HEK293T (cell line): ENCODE measurements at regions not wholly inside any gene's neighbourhood (a gene's known extent, or its start where the extent isn't known, plus 50 kb on each side); places are given as distances from the start of the nearest gene placed in this dataset.

Experiments used
- CTCF ChIA-PET: fragments of 350-600 bp; formaldehyde crosslinking; extraction: SDS; loops from one replicate; lab custom pipeline; 2021; ENCODE audit warnings: antibody characterized with exemption, inconsistent platforms; lab: Yijun Ruan, JAX
- POLR2A ChIA-PET: fragments of 350-600 bp; formaldehyde crosslinking; extraction: SDS; loops from one replicate; lab custom pipeline; 2020; ENCODE audit warnings: antibody characterized with exemption, inconsistent platforms; lab: Yijun Ruan, JAX
- DNase-seq: peaks from one replicate; pipeline ENCODE4 v3.0.0; 2012; ENCODE audit warnings: mixed read lengths; ENCODE audit errors: extremely low spot score
- ARNT ChIP-seq: fragments of 450-650 bp; IDR thresholded peaks from 2 replicates; pipeline ENCODE4 v1.6.1; 2017; ENCODE audit warnings: mild to moderate bottlenecking
- BHLHE40 ChIP-seq: fragments of 450-650 bp; IDR thresholded peaks from 2 replicates; pipeline ENCODE4 v1.6.1; 2016; ENCODE audit warnings: mild to moderate bottlenecking, moderate library complexity, borderline replicate concordance
- CTBP1 ChIP-seq: fragments of 450-650 bp; IDR thresholded peaks from 2 replicates; pipeline ENCODE4 v1.6.1; 2016; ENCODE audit warnings: borderline replicate concordance
- ELF4 ChIP-seq: fragments of 450-650 bp; IDR thresholded peaks from 2 replicates; pipeline ENCODE4 v1.6.1; 2017; ENCODE audit warnings: antibody characterized with exemption
- FOXA1 ChIP-seq: fragments of 450-650 bp; IDR thresholded peaks from 2 replicates; pipeline ENCODE4 v1.6.1; 2016; ENCODE audit warnings: mild to moderate bottlenecking
- FOXK2 ChIP-seq: fragments of 450-650 bp; IDR thresholded peaks from 2 replicates; pipeline ENCODE4 v1.6.1; 2016; ENCODE audit warnings: mild to moderate bottlenecking
- FOXM1 ChIP-seq: fragments of 450-650 bp; IDR thresholded peaks from 2 replicates; pipeline ENCODE4 v1.6.1; 2017; ENCODE audit warnings: mild to moderate bottlenecking, borderline replicate concordance
- HDGF ChIP-seq: fragments of 450-650 bp; IDR thresholded peaks from 2 replicates; pipeline ENCODE4 v1.6.1; 2017; ENCODE audit warnings: antibody characterized with exemption, borderline replicate concordance
- L3MBTL2 ChIP-seq: fragments of 450-650 bp; conservative IDR thresholded peaks from 2 replicates; pipeline ENCODE4 v1.6.1; 2016; ENCODE audit warnings: mild to moderate bottlenecking
- LEF1 ChIP-seq: fragments of 450-650 bp; IDR thresholded peaks from 2 replicates; pipeline ENCODE4 v1.6.1; 2017; ENCODE audit warnings: mild to moderate bottlenecking, borderline replicate concordance
- NFRKB ChIP-seq: fragments of 450-650 bp; IDR thresholded peaks from 2 replicates; pipeline ENCODE4 v1.6.1; 2016; ENCODE audit warnings: mild to moderate bottlenecking, moderate library complexity
- SP1 ChIP-seq: fragments of 450-650 bp; IDR thresholded peaks from 2 replicates; pipeline ENCODE4 v1.6.1; 2017
- SUZ12 ChIP-seq: fragments of 450-650 bp; IDR thresholded peaks from 2 replicates; pipeline ENCODE4 v1.6.1; 2016; ENCODE audit warnings: mild to moderate bottlenecking
- TARDBP ChIP-seq: fragments of 450-650 bp; IDR thresholded peaks from 2 replicates; pipeline ENCODE4 v1.6.1; 2016
- ZNF384 ChIP-seq: fragments of 450-650 bp; IDR thresholded peaks from 2 replicates; pipeline ENCODE4 v1.6.1; 2016
- TF ChIP-seq, protein P1 (sequence below): fragments of 450-650 bp; IDR thresholded peaks from 2 replicates; pipeline ENCODE4 v1.6.1; 2016

- POLR2A ChIA-PET, result no interaction called here
- CTCF ChIA-PET, result no interaction called here
- TF ChIP-seq ZNF384, result no peak
- DNase-seq, result no peak
These were observed 449.4 kb upstream of the PTCHD4 start for GRCh38 chr6:48560408-48560807.

- TF ChIP-seq LEF1 (no peak), ARNT (no peak), SP1 (no peak), FOXM1 (no peak), BHLHE40 (no peak)
- TF ChIP-seq, protein P1, sequence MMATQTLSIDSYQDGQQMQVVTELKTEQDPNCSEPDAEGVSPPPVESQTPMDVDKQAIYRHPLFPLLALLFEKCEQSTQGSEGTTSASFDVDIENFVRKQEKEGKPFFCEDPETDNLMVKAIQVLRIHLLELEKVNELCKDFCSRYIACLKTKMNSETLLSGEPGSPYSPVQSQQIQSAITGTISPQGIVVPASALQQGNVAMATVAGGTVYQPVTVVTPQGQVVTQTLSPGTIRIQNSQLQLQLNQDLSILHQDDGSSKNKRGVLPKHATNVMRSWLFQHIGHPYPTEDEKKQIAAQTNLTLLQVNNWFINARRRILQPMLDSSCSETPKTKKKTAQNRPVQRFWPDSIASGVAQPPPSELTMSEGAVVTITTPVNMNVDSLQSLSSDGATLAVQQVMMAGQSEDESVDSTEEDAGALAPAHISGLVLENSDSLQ, result no peak
- POLR2A ChIA-PET, result no interaction called here
These were observed 442.6 kb upstream of the PTCHD4 start for GRCh38 chr6:48553467-48554189.

GRCh38 chr6:48552905-48553304, 441.9 kb upstream of the PTCHD4 start:
- CTCF ChIA-PET, result no interaction called here

More at GRCh38 chr6:48553467-48554189, 442.6 kb upstream of the PTCHD4 start:
- CTCF ChIA-PET, result no interaction called here
- DNase-seq, result no peak

DNA sequence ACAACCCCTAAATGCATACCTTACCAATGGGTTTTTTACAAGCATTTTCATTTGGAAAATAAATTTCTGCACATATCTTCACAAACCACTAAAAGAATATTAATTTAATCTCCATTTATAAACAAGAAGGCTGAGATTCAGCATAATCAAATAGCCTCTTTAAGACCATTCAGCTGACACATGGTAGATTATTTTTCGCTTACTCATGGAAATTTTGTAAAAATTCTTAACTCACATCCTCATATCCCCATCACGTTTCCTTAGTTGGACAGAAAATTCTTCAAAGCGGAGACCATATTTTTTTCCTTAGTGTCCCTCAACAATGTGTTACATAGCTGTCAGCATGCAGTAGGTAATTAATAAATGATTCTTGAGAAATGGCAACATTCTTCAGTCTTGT, 439.6 kb upstream of the PTCHD4 start:
- CTCF ChIA-PET, result no interaction called here
- TF ChIP-seq FOXM1 (no peak), BHLHE40 (no peak), HDGF (no peak), FOXA1 (no peak), ELF4 (no peak), ZNF384 (no peak), SP1 (no peak), L3MBTL2 (no peak), SUZ12 (no peak), ARNT (no peak), LEF1 (no peak)
- TF ChIP-seq, protein P1, result no peak
- DNase-seq, result no peak
- POLR2A ChIA-PET, result no interaction called here

More at GRCh38 chr6:48552905-48553304, 441.9 kb upstream of the PTCHD4 start:
- TF ChIP-seq SUZ12 (no peak), ELF4 (no peak), FOXK2 (no peak), CTBP1 (no peak), L3MBTL2 (no peak), TARDBP (no peak), ARNT (no peak), SP1 (no peak), HDGF (no peak), BHLHE40 (no peak), FOXM1 (no peak), NFRKB (no peak), ZNF384 (no peak), LEF1 (no peak)
- TF ChIP-seq, protein P1, result no peak
- DNase-seq, result no peak
- POLR2A ChIA-PET, result no interaction called here

- no peak for TF ChIP-seq ZNF384
- no peak for TF ChIP-seq ELF4
- TF ChIP-seq FOXA1, result no peak
- TF ChIP-seq HDGF, result no peak
- TF ChIP-seq FOXM1, result no peak
- no peak for TF ChIP-seq SP1
- no peak for TF ChIP-seq CTBP1
- no peak for TF ChIP-seq FOXK2
- no peak for TF ChIP-seq TARDBP
- no peak for TF ChIP-seq L3MBTL2
- POLR2A ChIA-PET, result interaction anchor here (0.7 kb wide), 1 partner anchor 233 kb away, joined by 3 read pairs; no protein-coding TSS in a partner anchor
- no peak for DNase-seq
- CTCF ChIA-PET, result no interaction called here
These were observed 431.2 kb upstream of the PTCHD4 start for GRCh38 chr6:48542191-48542590.

DNA sequence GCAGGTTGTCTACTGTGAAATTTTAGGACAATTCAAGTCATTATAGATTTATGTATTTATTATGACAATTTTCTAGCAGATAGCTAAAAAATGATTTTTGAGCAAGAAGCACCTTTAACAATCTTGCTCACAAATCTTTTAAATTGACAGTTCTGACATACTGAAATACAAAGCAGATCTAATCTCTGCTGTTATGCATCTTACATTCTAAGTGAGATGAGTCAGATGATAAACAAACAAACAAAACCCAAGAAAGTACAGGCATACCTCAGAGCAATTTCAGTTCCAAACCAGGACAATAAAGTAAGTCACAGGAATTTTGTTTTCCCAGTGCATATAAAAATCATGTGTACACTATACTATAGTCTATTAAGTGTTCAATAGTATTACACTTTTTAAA, 430.7 kb upstream of the PTCHD4 start:
- DNase-seq, result no peak
- TF ChIP-seq LEF1 (no peak), SUZ12 (no peak), L3MBTL2 (no peak), ZNF384 (no peak), FOXM1 (no peak), SP1 (no peak), HDGF (no peak), FOXA1 (no peak), ELF4 (no peak), NFRKB (no peak), CTBP1 (no peak), BHLHE40 (no peak), FOXK2 (no peak), ARNT (no peak), TARDBP (no peak)
- TF ChIP-seq, protein P1, result no peak
- CTCF ChIA-PET, result no interaction called here

More for the DNA sequence above, 430.7 kb upstream of the PTCHD4 start:
- POLR2A ChIA-PET, result no interaction called here
